ENCODE measurements at regions not wholly inside any gene's neighbourhood (a gene's known extent, or its start where the extent isn't known, plus 50 kb on each side); places are given as distances from the start of the nearest gene placed in this dataset.
"Not testable (repeated sequence)": the region's sequence is repeated elsewhere in the genome, so short reads cannot be mapped to it uniquely, and the experiment has no call there.

DNA sequence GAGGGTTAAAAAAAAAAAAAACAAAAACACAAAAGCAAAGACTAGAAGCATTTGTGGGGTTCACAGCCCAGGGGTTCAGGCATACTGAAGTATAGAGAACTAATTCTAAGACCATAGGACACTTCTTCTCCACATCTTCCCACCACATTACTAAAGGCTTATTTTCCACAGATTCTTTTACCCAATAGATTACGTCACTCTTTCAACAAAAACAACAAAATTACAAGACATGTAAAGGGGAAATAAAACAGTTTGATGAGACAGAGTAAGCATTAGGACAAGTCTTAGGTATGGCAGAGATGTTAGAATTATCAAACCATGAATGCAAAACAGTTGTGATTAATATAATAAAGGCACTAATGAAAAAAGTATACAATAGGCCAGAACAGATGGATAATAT lies 2013.7 kb downstream of the MRPL39 start:
- H3K4me3 ChIP-seq: no peak overlapping the region
- ATAC-seq (no peak), DNase-seq (no peak)
- intact Hi-C loops (cut with DNase I): no loop called here
- no peaks in the 10 kb centered on the region for H3K36me3 ChIP-seq
- H3K4me1 ChIP-seq: no peaks in the 10 kb centered on the region
- TF ChIP-seq CTCF (IDR thresholded peaks at IDR 0.05): no peak
- H3K27ac ChIP-seq: no peak overlapping the region
- no peaks in the 10 kb centered on the region for H3K27me3 ChIP-seq
- H3K9me3 ChIP-seq: no peaks in the 10 kb centered on the region

DNA sequence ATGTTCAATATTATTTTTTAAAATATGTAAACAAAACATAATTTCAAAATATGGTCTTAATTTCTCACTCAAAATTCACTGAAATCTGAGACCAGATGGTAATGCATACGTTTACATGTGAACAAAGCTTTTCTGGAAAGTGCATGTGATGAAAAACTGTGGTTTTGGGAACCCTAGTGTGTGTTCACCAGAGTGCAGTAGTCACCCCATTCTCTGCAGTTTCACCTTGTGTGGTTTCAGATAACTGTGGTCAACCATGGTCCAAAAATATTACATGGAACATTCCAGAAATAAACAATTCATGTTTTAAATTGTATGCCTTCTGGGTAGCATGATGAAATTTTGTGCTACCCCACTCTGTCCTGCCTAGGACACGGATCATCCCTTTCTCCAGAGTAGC lies 2021.9 kb downstream of the MRPL39 start:
- ATAC-seq: no peak
- Histone ChIP-seq H3K4me3 (no peak overlapping the region), H3K27me3 (no peaks in the 10 kb centered on the region), H3K4me1 (no peaks in the 10 kb centered on the region), H3K36me3 (no peaks in the 10 kb centered on the region), H3K9me3 (no peaks in the 10 kb centered on the region), H3K27ac (no peak overlapping the region)
- TF ChIP-seq CTCF (IDR thresholded peaks at IDR 0.05): no peak
- DNase-seq: no peak
- intact Hi-C loops (cut with DNase I): no loop called here

DNA sequence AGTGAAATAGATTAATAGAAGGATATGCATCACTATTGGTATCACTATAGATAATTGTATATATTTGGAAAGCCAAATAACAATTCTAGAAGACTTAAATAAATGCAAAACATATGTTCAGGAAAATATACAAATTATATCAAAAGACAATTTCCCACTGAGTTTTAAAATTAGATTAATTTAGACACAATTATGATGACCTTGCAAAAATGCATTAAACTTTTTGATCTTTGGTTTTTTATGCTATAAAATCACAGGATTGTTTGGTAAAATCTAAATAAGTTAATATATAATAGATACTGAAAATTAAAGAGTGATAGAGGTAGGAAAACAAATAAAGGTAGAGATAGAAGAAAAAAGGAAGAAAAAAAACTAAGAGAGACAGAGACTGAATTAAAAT lies 2027.7 kb downstream of the MRPL39 start:
- Histone ChIP-seq H3K27ac (no peak overlapping the region), H3K4me1 (no peaks in the 10 kb centered on the region), H3K36me3 (no peaks in the 10 kb centered on the region), H3K9me3 (no peaks in the 10 kb centered on the region), H3K4me3 (no peak overlapping the region), H3K27me3 (no peaks in the 10 kb centered on the region)
- TF ChIP-seq CTCF (IDR thresholded peaks at IDR 0.05): no peak
- ATAC-seq: no peak
- DNase-seq: no peak
- intact Hi-C loops (cut with DNase I): no loop called here

- no peak for DNase-seq
- Histone ChIP-seq H3K9me3 (no peaks in the 10 kb centered on the region), H3K27me3 (no peaks in the 10 kb centered on the region), H3K36me3 (no peaks in the 10 kb centered on the region), H3K4me1 (no peaks in the 10 kb centered on the region), H3K4me3 (no peak overlapping the region), H3K27ac (no peak overlapping the region)
- intact Hi-C loops (cut with DNase I): no loop called here
- TF ChIP-seq CTCF (IDR thresholded peaks at IDR 0.05): no peak
- ATAC-seq: no peak
Measured at GRCh38 chr21:23578027-23578426, 2029.3 kb downstream of the MRPL39 start.

- H3K9me3 ChIP-seq: no peaks in the 10 kb centered on the region
- no peak overlapping the region for H3K27ac ChIP-seq
- TF ChIP-seq CTCF (IDR thresholded peaks at IDR 0.05): no peak
- intact Hi-C loops (cut with DNase I): no loop called here
- no peak overlapping the region for H3K4me3 ChIP-seq
- no peaks in the 10 kb centered on the region for H3K36me3 ChIP-seq
- H3K27me3 ChIP-seq: no peaks in the 10 kb centered on the region
- H3K4me1 ChIP-seq: no peaks in the 10 kb centered on the region
- DNase-seq (no peak), ATAC-seq (no peak)
Measured at GRCh38 chr21:23574932-23575331, 2032.3 kb downstream of the MRPL39 start.

- H3K27me3 ChIP-seq; H3K9me3 ChIP-seq; ATAC-seq; H3K27ac ChIP-seq; H3K4me1 ChIP-seq; intact Hi-C loops (cut with DNase I); H3K36me3 ChIP-seq; H3K4me3 ChIP-seq: not testable (repeated sequence)
- peak in 1 of 4 donors; percentile 13 for DNase-seq
Measured at GRCh38 chr21:23548924-23549323, 2058.4 kb downstream of the MRPL39 start.
